Osteoblast (primary cell): ENCODE measurements at regions not wholly inside any gene's neighbourhood (a gene's known extent, or its start where the extent isn't known, plus 50 kb on each side); places are given as distances from the start of the nearest gene placed in this dataset.

ENCODE experiments used
- DNase-seq: peaks from one replicate; pipeline ENCODE4 v3.0.0; 2011; ENCODE audit warnings: low spot score, mixed read lengths; ENCODE audit not compliant: insufficient read length; ENCODE audit errors: missing footprints
- H2AFZ ChIP-seq: 2 replicates; pipeline ENCODE4 v1.6.0; 2011; ENCODE audit warnings: mild to moderate bottlenecking, low read length
- H3K27ac ChIP-seq: 2 replicates; pipeline ENCODE4 v1.5.1; 2011; ENCODE audit warnings: mild to moderate bottlenecking, low read depth, low read length, moderate library complexity
- H3K27me3 ChIP-seq: 2 replicates; pipeline ENCODE4 v1.6.0; 2012; ENCODE audit warnings: mild to moderate bottlenecking, control low read depth, inconsistent platforms, low read length, moderate library complexity; ENCODE audit not compliant: insufficient read depth
- H3K36me3 ChIP-seq: 2 replicates; pipeline ENCODE4 v1.5.1; 2011; ENCODE audit warnings: mild to moderate bottlenecking, low read length, control low read depth, moderate library complexity; ENCODE audit not compliant: insufficient read depth
- H3K4me1 ChIP-seq: 2 replicates; pipeline ENCODE4 v1.5.1; 2011; ENCODE audit warnings: mild to moderate bottlenecking, low read length, control low read depth, moderate library complexity; ENCODE audit not compliant: insufficient read depth
- H3K4me2 ChIP-seq: 2 replicates; pipeline ENCODE4 v1.6.0; 2011; ENCODE audit warnings: mild to moderate bottlenecking, low read length; ENCODE audit not compliant: insufficient read depth
- H3K4me3 ChIP-seq: fragments of 200-600 bp; sonication (generic); 3 replicates; pipeline ENCODE4 v1.5.1; 2012; ENCODE audit warnings: mild to moderate bottlenecking, low read length, inconsistent platforms; ENCODE audit not compliant: insufficient read depth
- H3K79me2 ChIP-seq: 2 replicates; pipeline ENCODE4 v1.6.0; 2012; ENCODE audit warnings: mild to moderate bottlenecking, low read length, control low read depth, inconsistent platforms; ENCODE audit not compliant: insufficient read depth
- H3K9me3 ChIP-seq: 2 replicates; pipeline ENCODE4 v1.5.1; 2011; ENCODE audit warnings: low read depth, low read length, control low read depth
- H4K20me1 ChIP-seq: 2 replicates; pipeline ENCODE4 v1.6.0; 2012; ENCODE audit warnings: mild to moderate bottlenecking, low read length, control low read depth; ENCODE audit not compliant: insufficient read depth
- CTCF ChIP-seq: IDR thresholded peaks from 2 replicates; pipeline ENCODE4 v1.5.1; 2011; ENCODE audit warnings: mild to moderate bottlenecking, low read depth, low read length, moderate library complexity; ENCODE audit errors: extremely low read depth

GRCh38 chr20:2208897-2209296 is 86.9 kb upstream of the TGM3 start:
- Histone ChIP-seq H3K4me1 (peaks cover 12% of the 10 kb centered on the region), H3K27ac (no peak overlapping the region), H3K79me2 (no peaks in the 10 kb centered on the region), H3K4me2 (no peak overlapping the region), H3K27me3 (peaks cover 13% of the 10 kb centered on the region), H4K20me1 (no peaks in the 10 kb centered on the region), H3K4me3 (no peak overlapping the region), H3K9me3 (no peaks in the 10 kb centered on the region), H2AFZ (no peak overlapping the region), H3K36me3 (no peaks in the 10 kb centered on the region)
- no peak for DNase-seq
- no peak for TF ChIP-seq CTCF

GRCh38 chr20:2210646-2211552 is 84.9 kb upstream of the TGM3 start:
- Histone ChIP-seq H3K27me3 (peaks cover 13% of the 10 kb centered on the region), H4K20me1 (no peaks in the 10 kb centered on the region), H3K4me3 (no peak overlapping the region), H3K27ac (peak overlapping the region; percentile 65), H3K9me3 (no peaks in the 10 kb centered on the region), H3K36me3 (no peaks in the 10 kb centered on the region), H3K79me2 (no peaks in the 10 kb centered on the region), H3K4me1 (peaks cover 12% of the 10 kb centered on the region), H2AFZ (peak overlapping the region; percentile 36), H3K4me2 (peak overlapping the region; percentile 52)
- peak; percentile 92 for DNase-seq
- peak; percentile 26 for TF ChIP-seq CTCF

GRCh38 chr20:2212456-2213015 is 83.3 kb upstream of the TGM3 start:
- Histone ChIP-seq H3K4me1 (peaks cover 12% of the 10 kb centered on the region), H3K4me3 (no peak overlapping the region), H3K27ac (no peak overlapping the region), H3K4me2 (no peak overlapping the region), H2AFZ (no peak overlapping the region), H3K27me3 (peaks cover 4% of the 10 kb centered on the region), H3K36me3 (no peaks in the 10 kb centered on the region), H3K79me2 (no peaks in the 10 kb centered on the region), H3K9me3 (no peaks in the 10 kb centered on the region), H4K20me1 (no peaks in the 10 kb centered on the region)
- TF ChIP-seq CTCF = no peak
- DNase-seq = no peak

- Histone ChIP-seq H3K4me2 (no peak overlapping the region), H3K79me2 (no peaks in the 10 kb centered on the region), H3K4me1 (peaks cover 12% of the 10 kb centered on the region), H2AFZ (no peak overlapping the region), H4K20me1 (no peaks in the 10 kb centered on the region), H3K36me3 (no peaks in the 10 kb centered on the region), H3K9me3 (no peaks in the 10 kb centered on the region), H3K27me3 (peaks cover 4% of the 10 kb centered on the region), H3K27ac (no peak overlapping the region), H3K4me3 (no peak overlapping the region)
- no peak for DNase-seq
- TF ChIP-seq CTCF = no peak
Observed at GRCh38 chr20:2213401-2213800, 82.4 kb upstream of the TGM3 start.
